ENCODE measurements at regions not wholly inside any gene's neighbourhood (a gene's known extent, or its start where the extent isn't known, plus 50 kb on each side); places are given as distances from the start of the nearest gene placed in this dataset.

DNA sequence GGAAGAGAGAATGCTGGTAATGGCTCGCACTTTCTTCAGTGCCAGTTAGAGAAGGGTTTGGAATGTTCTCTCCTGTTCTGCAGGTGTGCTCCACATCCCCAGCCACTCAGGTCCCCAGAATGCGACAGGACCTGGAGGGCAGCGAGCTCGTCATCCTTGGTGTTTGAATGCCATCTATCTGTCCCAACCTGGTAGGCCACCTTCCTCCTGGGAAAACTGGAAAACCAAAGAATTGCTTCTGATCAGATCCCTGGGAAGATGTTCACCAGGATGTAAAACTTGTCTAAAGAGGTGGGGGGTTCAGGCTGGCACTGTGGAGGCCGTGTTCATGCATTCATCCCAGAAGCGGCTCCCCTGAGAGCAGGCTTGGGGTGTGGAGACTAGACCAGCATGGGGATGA, 379.5 kb downstream of the GLRX3 start:
- TF ChIP-seq, protein P1, sequence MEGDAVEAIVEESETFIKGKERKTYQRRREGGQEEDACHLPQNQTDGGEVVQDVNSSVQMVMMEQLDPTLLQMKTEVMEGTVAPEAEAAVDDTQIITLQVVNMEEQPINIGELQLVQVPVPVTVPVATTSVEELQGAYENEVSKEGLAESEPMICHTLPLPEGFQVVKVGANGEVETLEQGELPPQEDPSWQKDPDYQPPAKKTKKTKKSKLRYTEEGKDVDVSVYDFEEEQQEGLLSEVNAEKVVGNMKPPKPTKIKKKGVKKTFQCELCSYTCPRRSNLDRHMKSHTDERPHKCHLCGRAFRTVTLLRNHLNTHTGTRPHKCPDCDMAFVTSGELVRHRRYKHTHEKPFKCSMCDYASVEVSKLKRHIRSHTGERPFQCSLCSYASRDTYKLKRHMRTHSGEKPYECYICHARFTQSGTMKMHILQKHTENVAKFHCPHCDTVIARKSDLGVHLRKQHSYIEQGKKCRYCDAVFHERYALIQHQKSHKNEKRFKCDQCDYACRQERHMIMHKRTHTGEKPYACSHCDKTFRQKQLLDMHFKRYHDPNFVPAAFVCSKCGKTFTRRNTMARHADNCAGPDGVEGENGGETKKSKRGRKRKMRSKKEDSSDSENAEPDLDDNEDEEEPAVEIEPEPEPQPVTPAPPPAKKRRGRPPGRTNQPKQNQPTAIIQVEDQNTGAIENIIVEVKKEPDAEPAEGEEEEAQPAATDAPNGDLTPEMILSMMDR (IDR thresholded peaks at IDR 0.05; ENCODE audit: low read depth, low read length) = no peak
- no peak for TF ChIP-seq EZH2phosphoT487 (IDR thresholded peaks at IDR 0.05; ENCODE audit: low read depth)

Measured in OCI-LY3 (cell line).